SH-SY5Y (cell line): ENCODE measurements at regions not wholly inside any gene's neighbourhood (a gene's known extent, or its start where the extent isn't known, plus 50 kb on each side); places are given as distances from the start of the nearest gene placed in this dataset.

Source experiments
- GATA2 ChIP-seq: IDR thresholded peaks from 2 replicates; pipeline ENCODE4 v1.6.1; 2011; ENCODE audit warnings: mild to moderate bottlenecking, low read depth, low read length
- GATA3 ChIP-seq: IDR thresholded peaks from 2 replicates; pipeline ENCODE4 v1.6.1; 2011; ENCODE audit warnings: low read depth, mild to moderate bottlenecking, low read length, moderate library complexity

- TF ChIP-seq GATA2 (no peak), GATA3 (no peak)
Measured at GRCh38 chr18:10080372-10080771, 166.6 kb downstream of the VAPA start.
